COLO829 (cell line): ENCODE measurements at regions not wholly inside any gene's neighbourhood (a gene's known extent, or its start where the extent isn't known, plus 50 kb on each side); places are given as distances from the start of the nearest gene placed in this dataset.

ENCODE experiments used
- DNase-seq: peaks from one replicate; pipeline ENCODE4 v3.0.0; 2012; ENCODE audit warnings: low spot score

DNA sequence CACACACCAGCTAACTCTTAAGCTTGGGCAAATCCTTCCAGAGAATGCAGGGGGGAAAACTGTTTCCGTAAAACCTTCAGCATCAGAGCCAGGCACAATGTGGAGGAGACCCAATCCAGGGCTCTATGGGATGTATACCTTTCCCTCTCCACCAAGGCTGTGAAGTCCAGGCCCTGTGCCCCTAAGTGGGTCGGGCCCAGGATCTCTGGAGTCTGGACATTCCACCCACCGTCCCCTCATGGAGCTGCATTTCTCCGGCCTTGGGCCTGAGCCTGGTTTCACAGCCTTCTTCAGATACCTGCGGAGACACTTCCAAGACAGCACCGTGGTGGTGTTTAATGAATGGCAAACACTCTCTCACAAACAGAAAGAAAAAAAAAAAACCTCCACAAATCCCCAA lies 186.2 kb downstream of the URI1 start:
- DNase-seq, result no peak

DNA sequence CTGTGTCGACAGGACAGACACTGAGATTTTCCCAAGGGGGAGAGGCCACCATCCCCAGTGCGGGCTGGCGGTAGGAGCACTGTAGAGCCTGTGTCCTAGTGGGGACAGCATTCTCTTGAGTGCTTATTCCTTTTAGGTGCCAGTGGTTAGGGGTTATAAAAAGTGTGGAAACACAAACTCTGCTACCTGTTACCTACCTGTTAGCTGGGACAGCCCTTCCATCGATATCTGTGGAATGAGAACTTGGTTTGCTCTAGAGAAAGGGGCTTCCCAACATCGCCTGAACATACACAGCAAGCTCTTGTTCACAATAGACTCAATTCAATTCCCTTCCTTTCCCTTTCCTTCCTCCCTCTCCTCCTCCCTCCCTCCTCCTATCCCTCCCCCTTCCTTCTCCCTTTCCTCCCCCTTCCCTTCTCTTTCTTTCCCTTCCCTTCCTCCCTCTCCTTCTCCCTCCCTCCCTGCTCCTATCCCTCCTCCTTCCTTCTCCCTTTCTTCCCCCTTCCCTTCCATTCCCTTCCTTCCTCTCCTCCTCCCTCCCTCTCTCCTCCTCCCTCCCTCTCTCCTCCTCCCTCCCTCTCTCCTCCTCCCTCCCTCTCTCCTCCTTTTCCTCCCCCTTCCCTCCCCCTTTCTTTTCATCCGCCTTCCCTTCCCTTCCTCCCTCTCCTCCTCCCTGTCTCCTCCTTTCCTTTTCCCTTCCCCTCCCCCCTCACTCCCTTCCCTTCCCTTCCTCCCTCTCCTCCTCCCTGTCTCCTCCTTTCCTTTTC lies 188.5 kb downstream of the URI1 start:
- no peak for DNase-seq

DNA sequence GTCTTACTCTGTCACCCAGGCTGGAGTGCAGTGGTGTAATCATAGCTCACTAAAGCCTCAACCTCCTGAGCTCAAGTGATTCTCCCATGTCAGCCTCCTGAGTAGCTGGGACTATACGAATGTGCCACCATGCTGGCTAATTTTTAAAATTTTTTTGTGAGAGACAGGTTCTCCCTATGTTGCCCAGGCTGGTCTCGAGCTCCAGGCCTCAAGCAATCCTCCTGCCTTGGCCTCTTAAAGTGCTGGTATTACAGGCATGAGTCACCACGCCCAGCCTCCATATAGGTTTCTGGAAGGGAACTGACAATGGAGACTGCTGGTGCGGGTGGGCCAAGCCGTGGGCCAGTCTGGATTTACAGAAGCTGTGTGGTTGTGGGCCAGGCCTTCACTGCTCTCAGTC lies 189.2 kb downstream of the URI1 start:
- no peak for DNase-seq

DNA sequence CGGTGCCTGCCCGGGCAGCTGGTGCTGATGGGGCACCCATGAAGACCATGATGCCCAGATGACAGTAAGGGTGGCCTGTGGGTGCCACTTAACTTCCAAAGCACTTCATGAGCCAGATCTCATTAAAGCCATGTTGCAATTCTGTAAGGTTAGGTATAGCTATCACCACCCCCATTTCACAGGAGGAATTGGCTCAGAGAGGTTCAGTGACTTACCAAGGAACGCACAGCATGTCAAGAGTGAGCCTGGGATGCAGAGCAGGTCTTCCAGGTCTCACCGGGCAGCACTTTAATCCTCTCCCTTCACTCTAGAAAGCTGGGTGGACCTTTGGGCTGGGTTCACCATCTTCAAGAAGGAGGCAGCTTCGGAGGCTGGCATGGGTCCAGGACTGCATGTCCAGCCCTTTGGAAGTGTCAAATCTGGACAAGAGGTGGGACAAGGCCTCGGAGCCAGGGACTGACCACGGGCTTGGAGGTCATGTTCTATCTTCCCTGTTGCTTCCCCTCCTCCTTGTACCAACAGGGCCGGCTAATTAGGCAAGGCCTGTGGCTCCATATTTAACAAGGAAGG lies 189.8 kb downstream of the URI1 start:
- no peak for DNase-seq

DNA sequence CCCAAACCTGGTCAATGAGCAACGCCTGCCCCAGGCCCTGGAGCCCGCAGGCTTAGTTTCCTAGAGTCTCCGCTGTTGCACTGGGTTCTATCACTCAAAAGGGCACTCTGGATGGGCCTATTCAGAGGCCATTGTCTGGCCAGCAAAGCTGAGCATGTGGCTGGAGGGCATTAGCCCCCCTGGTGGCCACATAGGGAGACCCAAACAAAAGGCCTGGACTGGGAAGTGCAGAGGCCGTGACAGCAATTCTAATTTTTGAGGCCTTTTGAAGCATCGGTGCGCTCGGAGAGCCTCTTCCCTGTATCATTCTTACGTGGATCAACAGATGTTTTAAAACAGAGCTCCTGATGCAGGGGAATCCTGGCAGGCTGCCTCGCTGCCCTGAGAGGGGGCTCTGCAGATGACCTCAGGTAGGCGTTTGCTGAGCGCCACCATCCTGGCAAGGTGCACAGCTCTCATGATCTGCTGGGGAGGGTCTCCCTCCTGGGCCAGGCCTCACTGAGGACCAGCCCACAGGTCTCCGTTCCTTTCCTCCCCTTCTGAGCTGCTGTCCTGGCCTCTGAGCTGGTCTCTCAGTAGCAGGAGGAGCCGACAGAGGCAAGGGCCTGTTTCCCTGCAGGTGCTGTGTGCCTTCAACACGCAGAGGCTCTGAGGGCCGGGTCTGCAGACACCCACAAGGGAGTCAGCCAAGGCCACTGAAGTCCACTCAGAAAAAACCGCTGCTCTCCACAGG lies 190.5 kb downstream of the URI1 start:
- no peak for DNase-seq

DNA sequence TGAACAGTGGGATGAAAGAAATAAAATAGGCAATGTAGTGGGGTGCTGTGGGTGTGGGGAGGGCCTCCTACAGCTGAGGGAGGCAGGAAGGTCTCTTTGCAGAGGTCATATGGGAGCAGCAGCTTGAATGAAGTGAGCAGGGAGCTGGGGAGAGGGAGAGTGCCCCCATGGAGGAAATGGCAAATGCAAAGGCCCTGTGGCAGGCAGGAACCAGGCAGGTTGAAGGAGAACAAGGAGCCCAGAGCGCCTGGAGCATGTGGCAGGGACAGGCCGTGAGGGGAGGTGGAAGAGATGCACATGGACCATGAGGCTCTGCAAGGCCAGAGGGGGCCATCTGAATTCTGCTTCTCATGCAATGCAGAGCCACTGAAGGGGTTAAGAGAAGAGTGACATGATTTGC lies 191.8 kb downstream of the URI1 start:
- DNase-seq, result no peak

DNA sequence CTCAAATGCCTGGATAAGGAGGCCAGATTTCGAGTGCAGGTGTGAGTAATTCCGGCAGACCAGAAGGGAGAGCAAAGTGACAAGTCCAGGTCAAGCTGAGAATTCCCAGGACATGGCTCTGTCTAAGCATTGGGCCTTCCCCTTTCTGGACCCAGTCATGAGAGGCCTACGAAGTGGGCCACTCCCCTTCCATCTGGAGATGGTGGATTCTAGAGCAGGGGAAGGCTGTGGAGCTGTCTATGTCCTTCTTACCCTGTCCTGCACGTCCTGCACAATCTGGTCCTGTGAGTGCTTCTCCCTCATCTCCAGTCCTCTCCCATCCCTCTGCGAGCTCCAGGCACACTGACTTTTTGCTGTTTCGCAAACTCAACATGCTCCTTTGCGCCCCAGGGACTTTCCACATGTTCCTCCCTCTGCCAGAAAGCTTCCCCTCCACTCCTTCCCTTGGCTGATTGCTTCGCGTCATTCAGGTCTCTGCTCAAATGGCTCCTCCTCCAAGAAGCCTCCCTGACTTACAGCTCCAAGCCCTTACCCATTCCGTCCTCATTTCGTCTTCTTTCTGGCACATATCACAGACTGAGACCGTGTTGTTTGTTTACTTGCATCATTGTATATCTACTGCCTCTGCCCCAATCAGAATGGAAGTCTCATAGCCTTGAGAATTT lies 193.2 kb downstream of the URI1 start:
- no peak for DNase-seq

DNA sequence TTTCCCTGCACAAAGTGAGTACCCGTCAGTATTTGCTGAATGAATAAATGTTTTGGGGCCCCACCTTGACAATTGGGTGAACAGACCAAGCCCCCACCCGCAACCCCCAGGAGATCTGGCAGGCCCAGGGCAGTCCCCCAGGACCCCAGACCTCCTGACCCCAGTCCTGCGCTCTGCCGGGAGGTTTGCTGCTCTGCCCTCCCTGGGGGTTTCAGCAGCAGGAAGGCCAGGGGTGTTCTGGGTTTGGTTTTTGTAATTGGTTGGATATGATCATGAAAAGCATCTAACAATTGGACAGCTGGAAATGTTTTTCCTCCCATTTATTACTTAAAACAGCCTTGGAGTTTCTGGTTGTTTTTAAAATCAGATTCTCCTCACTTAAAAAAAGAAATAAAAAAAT lies 193.8 kb downstream of the URI1 start:
- no peak for DNase-seq

DNA sequence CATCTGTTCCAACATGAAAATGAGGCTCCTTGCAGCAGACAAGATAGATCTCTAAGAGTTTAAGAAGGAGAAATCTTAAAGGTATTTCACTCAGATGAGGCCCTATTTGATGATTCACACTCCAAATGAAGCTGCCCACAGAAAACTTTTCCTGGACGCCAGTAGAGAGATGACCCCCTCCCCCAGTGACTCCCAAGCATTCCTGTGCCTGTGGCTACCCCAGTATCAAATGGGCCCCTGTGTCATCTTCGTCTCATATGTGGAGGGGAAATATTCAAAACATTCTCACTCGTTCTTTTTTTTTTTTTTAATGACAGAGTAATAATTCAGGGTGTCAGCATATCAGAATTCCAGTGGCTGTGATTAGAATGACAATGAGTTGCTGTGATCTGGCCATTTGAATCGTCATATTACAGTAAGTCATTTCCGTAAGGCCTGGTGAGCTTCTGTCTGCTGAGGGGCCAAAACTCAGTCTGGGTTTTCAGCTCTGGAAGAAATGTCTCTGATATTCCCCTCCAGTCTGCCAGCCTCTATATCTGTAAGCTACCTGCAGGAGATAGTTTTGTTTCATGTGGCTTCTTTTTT lies 194.7 kb downstream of the URI1 start:
- peak; percentile 11 for DNase-seq

DNA sequence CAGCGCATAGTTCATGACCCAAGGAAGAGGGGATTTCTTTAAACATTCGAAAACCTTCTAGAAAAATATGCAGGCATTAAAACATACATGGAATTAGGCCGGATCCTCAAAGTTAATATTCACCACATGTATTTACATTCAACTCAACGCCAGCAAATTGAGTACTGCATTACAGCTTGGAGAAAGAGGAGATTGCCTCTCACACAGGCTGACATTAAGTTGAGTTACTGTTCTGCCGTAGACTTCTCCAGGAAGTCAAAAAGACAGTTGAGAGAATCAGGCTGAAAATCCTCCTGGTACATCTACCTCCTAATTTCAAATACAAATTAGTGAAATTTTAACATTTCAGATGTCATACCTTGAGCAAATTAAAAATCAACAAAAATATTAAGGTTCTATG lies 195.7 kb downstream of the URI1 start:
- DNase-seq, result no peak

DNA sequence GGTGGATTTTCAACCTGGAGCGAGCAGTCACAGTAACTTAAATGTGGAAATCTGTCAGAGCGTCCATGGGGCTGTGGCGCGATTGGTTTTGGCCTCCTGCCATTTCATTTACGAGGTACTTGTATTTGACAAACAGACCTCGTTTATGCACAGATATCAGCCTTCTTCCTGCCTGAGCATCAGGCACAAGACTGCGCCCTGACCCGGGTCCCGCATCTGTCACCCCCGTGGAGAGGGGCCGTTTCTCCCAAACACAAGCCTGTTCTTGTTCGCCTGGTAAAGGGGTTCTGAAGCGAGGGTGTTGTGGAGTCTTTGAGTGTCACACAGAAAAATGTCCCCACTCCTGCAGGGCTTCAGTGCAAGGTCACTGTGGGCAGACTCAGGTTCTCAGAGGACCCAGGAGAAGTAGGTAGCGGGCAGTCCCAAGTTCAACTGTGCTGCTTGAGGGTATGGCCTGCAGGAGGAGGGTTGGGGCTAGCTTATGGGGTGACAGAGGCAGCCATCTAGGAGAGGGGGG lies 202.3 kb downstream of the URI1 start:
- DNase-seq, result no peak

DNA sequence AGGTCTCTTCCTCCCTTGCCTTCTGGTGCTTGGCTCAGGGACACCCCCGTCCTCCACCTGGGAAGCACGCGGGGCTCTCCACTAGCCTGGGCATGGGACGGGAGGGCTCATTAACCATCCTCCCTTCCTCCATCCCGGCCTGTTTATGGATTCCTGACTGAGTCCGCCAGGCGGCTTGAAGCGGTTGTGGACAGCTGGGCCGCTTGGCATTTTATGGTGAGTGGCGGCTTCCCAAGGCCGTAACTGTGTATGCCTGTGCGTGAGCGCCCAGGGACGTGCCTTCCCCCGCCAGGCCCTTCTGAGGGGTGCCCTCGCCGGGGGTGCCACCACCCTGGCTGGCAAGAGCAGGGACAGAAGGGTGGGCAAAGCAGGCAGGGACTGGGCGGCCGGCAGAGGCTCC lies 202.8 kb downstream of the URI1 start:
- no peak for DNase-seq

DNA sequence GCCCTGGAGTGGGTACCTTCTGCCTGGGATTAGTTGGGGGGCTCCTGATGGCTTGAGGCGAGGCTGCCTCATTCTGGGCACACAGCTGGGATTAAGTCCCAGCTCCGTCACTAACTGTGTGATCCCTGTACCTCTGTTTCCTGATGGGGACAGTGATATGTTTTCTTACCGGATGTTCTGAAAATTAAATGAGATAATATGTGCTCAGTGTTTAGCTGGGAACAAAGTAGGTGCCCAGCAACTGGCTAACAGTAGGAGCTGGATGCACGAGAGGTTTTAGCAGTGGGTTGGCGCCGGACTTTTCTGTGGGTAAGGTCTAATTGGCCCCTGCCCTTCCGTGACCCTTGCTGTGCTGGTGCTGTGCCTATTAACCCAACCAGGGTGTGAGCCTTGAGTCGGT lies 203.4 kb downstream of the URI1 start:
- no peak for DNase-seq

DNA sequence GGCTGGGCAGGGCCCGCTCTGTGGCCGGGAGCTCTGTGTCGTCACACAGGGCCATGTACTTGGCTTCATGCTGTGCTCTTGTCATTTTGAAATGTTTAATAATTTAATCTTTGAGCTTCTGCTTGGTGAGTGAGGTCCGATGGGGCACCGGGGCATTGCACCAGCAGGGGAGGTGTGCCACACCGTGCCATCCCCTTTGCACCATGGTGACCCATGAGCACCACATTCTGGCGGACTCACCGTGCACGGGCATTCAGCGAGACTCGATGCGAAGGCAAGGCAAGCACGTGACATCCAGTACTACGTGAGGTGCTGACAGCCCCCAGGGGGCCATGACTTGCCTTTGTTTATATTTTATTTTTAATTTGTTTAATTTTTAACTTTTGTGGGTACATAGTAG lies 204.3 kb downstream of the URI1 start:
- no peak for DNase-seq

DNA sequence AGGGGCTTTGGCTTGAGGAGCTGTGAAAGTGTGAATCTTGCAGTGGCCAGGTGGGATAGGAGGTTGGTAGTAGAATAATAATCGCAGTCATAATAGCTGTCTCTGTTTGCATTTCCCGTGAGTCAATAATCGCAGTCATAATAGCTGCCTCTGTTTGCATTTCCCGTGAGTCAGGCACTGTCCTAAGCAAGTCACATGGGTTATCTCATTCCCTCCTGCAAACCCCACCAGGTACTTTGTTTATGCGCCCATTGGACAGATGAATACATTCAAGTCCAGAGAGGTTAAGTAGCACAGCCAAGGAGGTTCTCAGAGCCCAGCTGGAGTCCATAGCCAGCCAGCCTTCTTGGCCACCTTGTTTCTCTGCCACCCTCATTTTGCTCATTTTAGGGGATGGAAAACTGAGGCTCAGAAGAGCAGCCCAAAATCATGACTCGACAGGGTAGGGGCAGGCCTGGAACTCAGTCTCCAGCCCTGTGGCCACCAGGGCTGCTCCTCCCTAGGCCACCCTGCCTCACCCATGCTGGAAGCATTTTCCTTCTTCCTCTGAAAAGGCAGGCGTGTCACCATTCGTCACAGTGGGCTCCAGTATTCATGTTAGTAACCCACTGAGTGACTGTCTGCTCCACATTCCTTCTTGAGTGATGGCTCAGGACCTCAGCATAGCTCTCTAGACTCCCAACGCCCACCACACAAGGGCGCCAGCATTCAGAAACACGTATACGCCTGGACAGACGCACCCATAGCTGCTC lies 206.2 kb downstream of the URI1 start:
- DNase-seq, result no peak

DNA sequence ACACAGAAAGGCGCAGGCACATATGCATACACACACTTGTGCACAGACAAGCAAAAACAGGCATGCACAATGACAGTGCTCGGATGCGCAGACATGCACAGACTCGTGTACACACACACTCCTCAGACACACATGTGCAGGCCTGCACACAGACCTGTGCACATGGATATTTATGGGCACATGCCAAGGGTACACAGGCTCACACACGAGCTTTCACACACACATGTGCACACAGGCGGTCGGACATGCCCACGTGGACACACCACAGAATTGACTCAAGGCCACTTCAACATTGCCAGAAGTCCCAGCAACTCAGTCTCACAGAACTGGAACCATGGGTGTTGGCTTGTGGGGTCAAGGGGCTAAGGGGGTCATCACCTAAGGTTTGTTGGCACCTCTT lies 206.8 kb downstream of the URI1 start:
- DNase-seq, result no peak

DNA sequence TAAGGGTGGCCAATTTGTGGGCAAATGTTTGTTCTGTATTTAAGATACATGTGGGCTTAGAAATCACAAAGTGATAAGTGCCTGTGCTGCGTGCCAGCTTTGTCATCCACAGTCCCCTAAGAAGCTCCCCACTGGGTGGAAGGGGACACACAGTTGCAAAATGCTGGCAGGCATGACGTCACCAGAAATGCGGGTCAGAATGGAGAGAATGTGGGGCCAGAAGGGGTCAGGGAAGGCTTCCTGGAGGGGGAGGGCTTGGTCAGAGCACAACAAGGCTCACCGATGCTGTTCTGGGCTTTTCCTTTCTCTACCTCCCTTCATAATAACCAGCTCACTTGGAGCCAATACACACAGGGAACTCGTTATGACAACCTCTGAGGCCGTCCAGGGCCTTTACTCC lies 207.3 kb downstream of the URI1 start:
- DNase-seq, result no peak

DNA sequence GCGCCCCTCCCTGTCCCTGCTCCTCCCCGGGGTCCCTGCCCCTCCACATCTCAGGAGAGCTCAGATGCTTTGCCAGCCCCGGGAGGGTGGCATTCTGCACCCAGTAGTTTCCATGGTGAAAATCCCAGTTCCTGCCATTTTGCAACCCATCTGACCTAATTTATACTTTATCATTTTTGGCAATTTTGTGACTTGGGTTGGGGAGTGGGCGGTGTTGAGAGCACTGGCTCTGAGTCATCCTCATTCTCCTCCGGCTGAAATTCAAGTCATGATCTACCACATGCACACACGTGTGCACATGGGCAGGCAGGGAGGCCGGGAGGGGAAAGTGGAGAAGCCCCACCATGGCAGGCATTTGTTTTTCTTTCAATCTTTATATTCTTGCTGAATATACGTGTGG lies 208.6 kb downstream of the URI1 start:
- no peak for DNase-seq

DNA sequence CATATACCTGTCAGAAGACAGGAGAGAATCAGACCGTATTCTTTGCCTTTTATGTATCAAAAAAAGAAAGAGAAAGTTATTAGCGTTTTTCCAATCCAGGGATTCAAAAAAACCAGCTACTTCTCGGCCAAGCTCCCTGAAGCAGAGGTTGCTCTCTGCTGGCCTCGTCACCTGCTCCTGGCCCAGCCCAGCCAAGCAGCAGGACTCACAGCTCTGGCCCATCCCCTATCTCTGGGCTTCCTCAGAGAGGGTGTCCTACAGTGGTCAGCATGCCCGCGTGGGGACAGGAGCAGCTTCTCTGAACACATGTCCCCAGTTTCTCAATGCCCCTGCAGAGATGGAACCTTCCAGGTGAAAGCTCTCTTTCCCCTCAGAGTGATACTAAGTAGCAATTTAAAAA lies 209.0 kb downstream of the URI1 start:
- DNase-seq, result no peak

DNA sequence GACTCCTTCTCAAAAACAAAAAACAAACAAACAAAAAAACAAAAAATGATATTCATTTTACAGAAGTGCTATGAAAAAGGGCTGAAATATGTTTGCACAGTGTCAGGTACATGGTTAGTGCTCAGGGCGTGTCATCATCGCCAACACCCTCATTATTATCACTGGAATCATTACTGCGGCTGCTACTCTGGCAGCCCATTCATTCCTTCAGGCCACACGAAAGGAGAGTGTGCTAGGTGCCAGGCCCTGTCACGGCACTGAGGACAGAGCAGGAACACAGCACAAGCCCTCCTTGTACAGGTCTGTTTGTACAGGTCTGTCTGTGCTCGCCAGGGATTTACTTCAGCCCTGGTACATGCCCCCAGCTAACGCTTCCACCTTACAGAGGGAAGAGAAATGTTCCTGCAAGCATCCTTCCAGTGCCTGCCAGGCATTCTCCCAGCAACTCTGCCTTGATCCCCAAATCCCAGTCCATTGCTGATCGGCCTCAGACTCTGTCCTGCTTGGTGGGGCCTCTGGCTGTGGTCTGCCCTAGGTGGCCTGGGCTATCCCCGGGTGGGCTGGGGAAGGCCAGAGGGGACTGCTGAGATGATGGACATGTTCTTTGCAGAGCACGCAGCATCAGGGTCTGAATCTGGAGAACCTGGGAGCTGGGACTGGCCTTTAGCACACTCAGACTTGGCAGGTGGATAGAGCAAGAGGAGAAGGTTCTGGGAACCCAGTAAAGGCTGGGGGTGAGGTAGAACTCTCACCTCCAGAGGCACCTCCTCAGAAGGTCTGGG lies 210.7 kb downstream of the URI1 start:
- no peak for DNase-seq
